ENCODE measurements at regions not wholly inside any gene's neighbourhood (a gene's known extent, or its start where the extent isn't known, plus 50 kb on each side); places are given as distances from the start of the nearest gene placed in this dataset.
"Not testable (repeated sequence)": the region's sequence is repeated elsewhere in the genome, so short reads cannot be mapped to it uniquely, and the experiment has no call there.

- Histone ChIP-seq H3K27me3 (no peaks in the 10 kb centered on the region), H4K20me1 (no peaks in the 10 kb centered on the region), H3K4me3 (no peak overlapping the region), H3K9ac (no peak overlapping the region), H3K27ac (no peak overlapping the region), H3K4me2 (no peak overlapping the region), H3K4me1 (no peaks in the 10 kb centered on the region), H3K9me3 (no peaks in the 10 kb centered on the region), H3K36me3 (no peaks in the 10 kb centered on the region)
- TF ChIP-seq Cebpa-rat (IDR thresholded peaks at IDR 0.05) = no peak
Measured at GRCh38 chr3:86887876-86888275, 103.1 kb downstream of the VGLL3 start.

GRCh38 chr3:86880066-86880465 is 110.9 kb downstream of the VGLL3 start:
- Histone ChIP-seq H3K4me1 (no peaks in the 10 kb centered on the region), H3K27me3 (no peaks in the 10 kb centered on the region), H3K9me3 (no peaks in the 10 kb centered on the region), H3K36me3 (no peaks in the 10 kb centered on the region), H4K20me1 (no peaks in the 10 kb centered on the region), H3K4me2 (no peak overlapping the region), H3K9ac (no peak overlapping the region), H3K27ac (no peak overlapping the region), H3K4me3 (no peak overlapping the region)
- TF ChIP-seq Cebpa-rat (IDR thresholded peaks at IDR 0.05) = no peak

- H3K9ac ChIP-seq, H3K27me3 ChIP-seq, H3K27ac ChIP-seq, H3K4me1 ChIP-seq, H4K20me1 ChIP-seq, H3K4me2 ChIP-seq, H3K36me3 ChIP-seq, H3K4me3 ChIP-seq, H3K9me3 ChIP-seq: not testable (repeated sequence)
Measured at GRCh38 chr3:86876504-86877181, 114.3 kb downstream of the VGLL3 start.

- H3K9me3 ChIP-seq, H3K27me3 ChIP-seq, H3K9ac ChIP-seq, H3K27ac ChIP-seq, H4K20me1 ChIP-seq, H3K4me1 ChIP-seq, H3K4me3 ChIP-seq, H3K36me3 ChIP-seq, H3K4me2 ChIP-seq: not testable (repeated sequence)
Measured at GRCh38 chr3:86874790-86875189, 116.2 kb downstream of the VGLL3 start.

- Histone ChIP-seq H4K20me1 (no peaks in the 10 kb centered on the region), H3K27me3 (no peaks in the 10 kb centered on the region)
Measured at GRCh38 chr3:86869566-86869965, 121.4 kb downstream of the VGLL3 start.

GRCh38 chr3:86867982-86868381 is 123.0 kb downstream of the VGLL3 start:
- Histone ChIP-seq H3K4me3 (no peak overlapping the region), H3K27ac (no peak overlapping the region), H3K36me3 (no peaks in the 10 kb centered on the region), H3K4me1 (no peaks in the 10 kb centered on the region), H3K9me3 (no peaks in the 10 kb centered on the region; the same call in 1 of the 2 replicates), H4K20me1 (no peaks in the 10 kb centered on the region), H3K9ac (no peak overlapping the region), H3K4me2 (no peak overlapping the region), H3K27me3 (no peaks in the 10 kb centered on the region)
- no peak for TF ChIP-seq Cebpa-rat (IDR thresholded peaks at IDR 0.05)

More at GRCh38 chr3:86869566-86869965, 121.4 kb downstream of the VGLL3 start:
- TF ChIP-seq Cebpa-rat (IDR thresholded peaks at IDR 0.05) = no peak
- Histone ChIP-seq H3K9me3 (no peaks in the 10 kb centered on the region), H3K9ac (no peak overlapping the region), H3K27ac (no peak overlapping the region), H3K4me1 (no peaks in the 10 kb centered on the region), H3K4me2 (no peak overlapping the region), H3K36me3 (no peaks in the 10 kb centered on the region), H3K4me3 (no peak overlapping the region)

GRCh38 chr3:86865506-86865905 is 125.4 kb downstream of the VGLL3 start:
- Histone ChIP-seq H3K9ac (no peak overlapping the region), H3K27me3 (no peaks in the 10 kb centered on the region), H3K9me3 (no peaks in the 10 kb centered on the region; the same call in 1 of the 2 replicates), H3K36me3 (no peaks in the 10 kb centered on the region), H3K4me1 (no peaks in the 10 kb centered on the region), H3K4me2 (no peak overlapping the region), H3K4me3 (no peak overlapping the region), H3K27ac (no peak overlapping the region), H4K20me1 (no peaks in the 10 kb centered on the region)
- no peak for TF ChIP-seq Cebpa-rat (IDR thresholded peaks at IDR 0.05)

GRCh38 chr3:86856711-86857110 is 134.2 kb downstream of the VGLL3 start:
- H3K36me3 ChIP-seq = no peaks in the 10 kb centered on the region
- no peaks in the 10 kb centered on the region for H4K20me1 ChIP-seq
- H3K9me3 ChIP-seq = no peaks in the 10 kb centered on the region
- H3K4me3 ChIP-seq = no peak overlapping the region
- no peak overlapping the region for H3K4me2 ChIP-seq
- no peaks in the 10 kb centered on the region for H3K4me1 ChIP-seq
- no peak overlapping the region for H3K27ac ChIP-seq
- H3K27me3 ChIP-seq = no peaks in the 10 kb centered on the region
- H3K9ac ChIP-seq = no peak overlapping the region
- no peak for TF ChIP-seq Cebpa-rat (IDR thresholded peaks at IDR 0.05)

GRCh38 chr3:86849991-86850390 is 141.0 kb downstream of the VGLL3 start:
- no peaks in the 10 kb centered on the region for H3K4me1 ChIP-seq
- TF ChIP-seq Cebpa-rat (IDR thresholded peaks at IDR 0.05) = no peak
- H3K4me3 ChIP-seq = no peak overlapping the region
- H3K9ac ChIP-seq = no peak overlapping the region
- no peaks in the 10 kb centered on the region for H3K27me3 ChIP-seq
- no peak overlapping the region for H3K4me2 ChIP-seq
- no peak overlapping the region for H3K27ac ChIP-seq
- no peaks in the 10 kb centered on the region for H3K36me3 ChIP-seq
- H3K9me3 ChIP-seq = peaks cover 4% of the 10 kb centered on the region; the same call in 1 of the 2 replicates
- no peaks in the 10 kb centered on the region for H4K20me1 ChIP-seq

GRCh38 chr3:86845726-86846125 is 145.2 kb downstream of the VGLL3 start:
- H3K4me1 ChIP-seq = no peaks in the 10 kb centered on the region
- H3K4me3 ChIP-seq = no peak overlapping the region
- H3K27ac ChIP-seq = no peak overlapping the region
- no peaks in the 10 kb centered on the region for H4K20me1 ChIP-seq
- H3K9ac ChIP-seq = no peak overlapping the region
- H3K27me3 ChIP-seq = no peaks in the 10 kb centered on the region
- H3K9me3 ChIP-seq = peaks cover 4% of the 10 kb centered on the region; the same call in 1 of the 2 replicates
- no peak overlapping the region for H3K4me2 ChIP-seq
- H3K36me3 ChIP-seq = no peaks in the 10 kb centered on the region
- no peak for TF ChIP-seq Cebpa-rat (IDR thresholded peaks at IDR 0.05)

- no peak for TF ChIP-seq Cebpa-rat (IDR thresholded peaks at IDR 0.05)
- Histone ChIP-seq H3K27ac (no peak overlapping the region), H3K4me1 (no peaks in the 10 kb centered on the region), H3K9me3 (no peaks in the 10 kb centered on the region), H3K4me3 (no peak overlapping the region), H3K36me3 (no peaks in the 10 kb centered on the region), H4K20me1 (no peaks in the 10 kb centered on the region), H3K27me3 (no peaks in the 10 kb centered on the region), H3K4me2 (no peak overlapping the region), H3K9ac (no peak overlapping the region)
Measured at GRCh38 chr3:86838927-86839326, 152.0 kb downstream of the VGLL3 start.
